ENCODE measurements at regions not wholly inside any gene's neighbourhood (a gene's known extent, or its start where the extent isn't known, plus 50 kb on each side); places are given as distances from the start of the nearest gene placed in this dataset.

- Histone ChIP-seq H3K27me3 (ENCODE audit: control insufficient read depth in 1 of 2, insufficient read depth in 2 of 2, low read length in 2 of 2) (peaks cover 22 to 40% of the 10 kb centered on the region in 2 donors), H3K9me3 (ENCODE audit: low read length) (no peaks in the 10 kb centered on the region), H3K4me1 (ENCODE audit: insufficient read depth, low read length) (peaks cover 4% of the 10 kb centered on the region), H3K4me3 (ENCODE audit: low read depth in 1 of 2, low read length in 2 of 2) (peak overlapping the region in 1 of 2 donors; percentile 32), H3K36me3 (ENCODE audit: insufficient read depth, low read length) (no peaks in the 10 kb centered on the region), H3K9ac (ENCODE audit: low read length) (no peak overlapping the region), H3K27ac (ENCODE audit: low read depth, low read length) (no peak overlapping the region)
Observed at GRCh38 chr13:94968757-94969086, 256.4 kb upstream of the SOX21 start.

GRCh38 chr13:94968040-94968756 is 255.9 kb upstream of the SOX21 start:
- no peak overlapping the region for H3K9ac ChIP-seq (ENCODE audit: low read length)

GRCh38 chr13:94967183-94968039 is 255.1 kb upstream of the SOX21 start:
- Histone ChIP-seq H3K27ac (ENCODE audit: low read depth, low read length) (no peak overlapping the region), H3K36me3 (ENCODE audit: insufficient read depth, low read length) (no peaks in the 10 kb centered on the region), H3K9ac (ENCODE audit: low read length) (no peak overlapping the region), H3K4me1 (ENCODE audit: insufficient read depth, low read length) (peaks cover 4% of the 10 kb centered on the region), H3K9me3 (ENCODE audit: low read length) (no peaks in the 10 kb centered on the region), H3K27me3 (ENCODE audit: control insufficient read depth in 1 of 2, insufficient read depth in 2 of 2, low read length in 2 of 2) (peaks cover 22 to 40% of the 10 kb centered on the region in 2 donors), H3K4me3 (ENCODE audit: low read depth in 1 of 2, low read length in 2 of 2) (peak overlapping the region; percentile 23 to 32)

More at GRCh38 chr13:94968040-94968756, 255.9 kb upstream of the SOX21 start:
- Histone ChIP-seq H3K9me3 (ENCODE audit: low read length) (no peaks in the 10 kb centered on the region), H3K4me3 (ENCODE audit: low read depth in 1 of 2, low read length in 2 of 2) (peak overlapping the region; percentile 23 to 32), H3K27me3 (ENCODE audit: control insufficient read depth in 1 of 2, insufficient read depth in 2 of 2, low read length in 2 of 2) (peaks cover 22 to 40% of the 10 kb centered on the region in 2 donors), H3K4me1 (ENCODE audit: insufficient read depth, low read length) (peaks cover 4% of the 10 kb centered on the region), H3K27ac (ENCODE audit: low read depth, low read length) (no peak overlapping the region), H3K36me3 (ENCODE audit: insufficient read depth, low read length) (no peaks in the 10 kb centered on the region)

- no peak overlapping the region for H3K27ac ChIP-seq (ENCODE audit: low read depth, low read length)
- H3K9ac ChIP-seq (ENCODE audit: low read length) = no peak overlapping the region
- no peaks in the 10 kb centered on the region for H3K36me3 ChIP-seq (ENCODE audit: insufficient read depth, low read length)
- H3K4me3 ChIP-seq (ENCODE audit: low read depth in 1 of 2, low read length in 2 of 2) = no peak overlapping the region
- peaks cover 4% of the 10 kb centered on the region for H3K4me1 ChIP-seq (ENCODE audit: insufficient read depth, low read length)
- peaks cover 22 to 40% of the 10 kb centered on the region in 2 donors for H3K27me3 ChIP-seq (ENCODE audit: control insufficient read depth in 1 of 2, insufficient read depth in 2 of 2, low read length in 2 of 2)
- no peaks in the 10 kb centered on the region for H3K9me3 ChIP-seq (ENCODE audit: low read length)
Observed at GRCh38 chr13:94966422-94966955, 254.1 kb upstream of the SOX21 start.

- Histone ChIP-seq H3K9ac (ENCODE audit: low read length) (no peak overlapping the region), H3K36me3 (ENCODE audit: insufficient read depth, low read length) (no peaks in the 10 kb centered on the region), H3K27me3 (ENCODE audit: control insufficient read depth in 1 of 2, insufficient read depth in 2 of 2, low read length in 2 of 2) (no peaks in the 10 kb centered on the region), H3K9me3 (ENCODE audit: low read length) (no peaks in the 10 kb centered on the region), H3K4me1 (ENCODE audit: insufficient read depth, low read length) (no peaks in the 10 kb centered on the region), H3K4me3 (ENCODE audit: low read depth in 1 of 2, low read length in 2 of 2) (no peak overlapping the region), H3K27ac (ENCODE audit: low read depth, low read length) (no peak overlapping the region)
Observed at GRCh38 chr13:94959626-94960025, 247.3 kb upstream of the SOX21 start.

- no peaks in the 10 kb centered on the region for H3K36me3 ChIP-seq (ENCODE audit: insufficient read depth, low read length)
- H3K9me3 ChIP-seq (ENCODE audit: low read length) = no peaks in the 10 kb centered on the region
- H3K27me3 ChIP-seq (ENCODE audit: control insufficient read depth in 1 of 2, insufficient read depth in 2 of 2, low read length in 2 of 2) = no peaks in the 10 kb centered on the region
- no peak overlapping the region for H3K4me3 ChIP-seq (ENCODE audit: low read depth in 1 of 2, low read length in 2 of 2)
- H3K27ac ChIP-seq (ENCODE audit: low read depth, low read length) = no peak overlapping the region
- H3K4me1 ChIP-seq (ENCODE audit: insufficient read depth, low read length) = no peaks in the 10 kb centered on the region
- H3K9ac ChIP-seq (ENCODE audit: low read length) = no peak overlapping the region
Observed at GRCh38 chr13:94956417-94957110, 244.2 kb upstream of the SOX21 start.

GRCh38 chr13:94952787-94953186 is 240.4 kb upstream of the SOX21 start:
- no peak overlapping the region for H3K9ac ChIP-seq (ENCODE audit: low read length)
- no peaks in the 10 kb centered on the region for H3K9me3 ChIP-seq (ENCODE audit: low read length)
- no peaks in the 10 kb centered on the region for H3K4me1 ChIP-seq (ENCODE audit: insufficient read depth, low read length)
- H3K36me3 ChIP-seq (ENCODE audit: insufficient read depth, low read length) = no peaks in the 10 kb centered on the region
- no peak overlapping the region for H3K4me3 ChIP-seq (ENCODE audit: low read depth in 1 of 2, low read length in 2 of 2)
- H3K27me3 ChIP-seq (ENCODE audit: control insufficient read depth in 1 of 2, insufficient read depth in 2 of 2, low read length in 2 of 2) = no peaks in the 10 kb centered on the region
- no peak overlapping the region for H3K27ac ChIP-seq (ENCODE audit: low read depth, low read length)

- Histone ChIP-seq H3K4me1 (ENCODE audit: insufficient read depth, low read length) (no peaks in the 10 kb centered on the region), H3K9ac (ENCODE audit: low read length) (no peak overlapping the region), H3K4me3 (ENCODE audit: low read depth in 1 of 2, low read length in 2 of 2) (no peak overlapping the region), H3K27me3 (ENCODE audit: control insufficient read depth in 1 of 2, insufficient read depth in 2 of 2, low read length in 2 of 2) (no peaks in the 10 kb centered on the region), H3K36me3 (ENCODE audit: insufficient read depth, low read length) (no peaks in the 10 kb centered on the region), H3K9me3 (ENCODE audit: low read length) (no peaks in the 10 kb centered on the region), H3K27ac (ENCODE audit: low read depth, low read length) (no peak overlapping the region)
Observed at GRCh38 chr13:94950303-94950702, 238.0 kb upstream of the SOX21 start.

GRCh38 chr13:94947965-94948371 is 235.6 kb upstream of the SOX21 start:
- H3K36me3 ChIP-seq (ENCODE audit: insufficient read depth, low read length) = no peaks in the 10 kb centered on the region
- H3K4me3 ChIP-seq (ENCODE audit: low read depth in 1 of 2, low read length in 2 of 2) = no peak overlapping the region
- no peak overlapping the region for H3K9ac ChIP-seq (ENCODE audit: low read length)
- H3K9me3 ChIP-seq (ENCODE audit: low read length) = no peaks in the 10 kb centered on the region
- H3K27me3 ChIP-seq (ENCODE audit: control insufficient read depth in 1 of 2, insufficient read depth in 2 of 2, low read length in 2 of 2) = no peaks in the 10 kb centered on the region
- H3K4me1 ChIP-seq (ENCODE audit: insufficient read depth, low read length) = no peaks in the 10 kb centered on the region
- H3K27ac ChIP-seq (ENCODE audit: low read depth, low read length) = no peak overlapping the region

- Histone ChIP-seq H3K27ac (ENCODE audit: low read depth, low read length) (no peak overlapping the region), H3K27me3 (ENCODE audit: control insufficient read depth in 1 of 2, insufficient read depth in 2 of 2, low read length in 2 of 2) (no peaks in the 10 kb centered on the region)
Observed at GRCh38 chr13:94947392-94947791, 235.0 kb upstream of the SOX21 start.

GRCh38 chr13:94946039-94946438 is 233.7 kb upstream of the SOX21 start:
- H3K4me1 ChIP-seq (ENCODE audit: insufficient read depth, low read length) = no peaks in the 10 kb centered on the region
- H3K27ac ChIP-seq (ENCODE audit: low read depth, low read length) = no peak overlapping the region
- H3K9ac ChIP-seq (ENCODE audit: low read length) = no peak overlapping the region
- no peaks in the 10 kb centered on the region for H3K9me3 ChIP-seq (ENCODE audit: low read length)
- no peaks in the 10 kb centered on the region for H3K27me3 ChIP-seq (ENCODE audit: control insufficient read depth in 1 of 2, insufficient read depth in 2 of 2, low read length in 2 of 2)
- no peaks in the 10 kb centered on the region for H3K36me3 ChIP-seq (ENCODE audit: insufficient read depth, low read length)
- no peak overlapping the region for H3K4me3 ChIP-seq (ENCODE audit: low read depth in 1 of 2, low read length in 2 of 2)

More at GRCh38 chr13:94947392-94947791, 235.0 kb upstream of the SOX21 start:
- Histone ChIP-seq H3K9me3 (ENCODE audit: low read length) (no peaks in the 10 kb centered on the region), H3K9ac (ENCODE audit: low read length) (no peak overlapping the region), H3K36me3 (ENCODE audit: insufficient read depth, low read length) (no peaks in the 10 kb centered on the region), H3K4me1 (ENCODE audit: insufficient read depth, low read length) (no peaks in the 10 kb centered on the region), H3K4me3 (ENCODE audit: low read depth in 1 of 2, low read length in 2 of 2) (no peak overlapping the region)

All from muscle layer of colon (tissue), 2 donors.